Upper lobe of right lung (tissue), 1 donor: ENCODE measurements at regions not wholly inside any gene's neighbourhood (a gene's known extent, or its start where the extent isn't known, plus 50 kb on each side); places are given as distances from the start of the nearest gene placed in this dataset.

Source experiments
- ATAC-seq: fragments of 200-7000 bp; cut with Tn5 transposase; one replicate; pipeline ENCODE4 v1.9.1; 2020; ENCODE audit warnings: mild to moderate bottlenecking, moderate library complexity
- DNase-seq: peaks from one replicate; pipeline ENCODE4 v3.0.0-alpha.2; 2020
- H3K27ac ChIP-seq: fragments of 200-600 bp; one replicate; pipeline ENCODE4 v1.8.0; 2022
- H3K27me3 ChIP-seq: fragments of 200-600 bp; one replicate; pipeline ENCODE4 v1.8.0; 2022; ENCODE audit warnings: mild to moderate bottlenecking
- H3K36me3 ChIP-seq: fragments of 200-600 bp; one replicate; pipeline ENCODE4 v1.8.0; 2022
- H3K4me1 ChIP-seq: fragments of 200-600 bp; one replicate; pipeline ENCODE4 v1.8.0; 2022
- H3K4me3 ChIP-seq: fragments of 200-600 bp; one replicate; pipeline ENCODE4 v1.8.0; 2022; ENCODE audit warnings: mild to moderate bottlenecking
- H3K9me3 ChIP-seq: fragments of 200-600 bp; one replicate; pipeline ENCODE4 v1.8.0; 2022
- intact Hi-C: fragments of 100-400 bp; cut with DNase I; formaldehyde crosslinking; loops from one replicate; pipeline ENCODE4 v1.11.0; 2022
- TF ChIP-seq, protein P1 (sequence below): fragments of 200-600 bp; IDR thresholded peaks from one replicate; pipeline ENCODE4 v1.8.0; 2022; ENCODE audit warnings: antibody characterized with exemption
- donor health status: DM: no; HTN: yes; CAD: no; lungs with severe emphysema.

GRCh38 chr15:26075770-26076169 lies 212.6 kb upstream of the ATP10A start:
- H3K27ac ChIP-seq: no peak overlapping the region
- DNase-seq (no peak), ATAC-seq (no peak)
- TF ChIP-seq, protein P1, sequence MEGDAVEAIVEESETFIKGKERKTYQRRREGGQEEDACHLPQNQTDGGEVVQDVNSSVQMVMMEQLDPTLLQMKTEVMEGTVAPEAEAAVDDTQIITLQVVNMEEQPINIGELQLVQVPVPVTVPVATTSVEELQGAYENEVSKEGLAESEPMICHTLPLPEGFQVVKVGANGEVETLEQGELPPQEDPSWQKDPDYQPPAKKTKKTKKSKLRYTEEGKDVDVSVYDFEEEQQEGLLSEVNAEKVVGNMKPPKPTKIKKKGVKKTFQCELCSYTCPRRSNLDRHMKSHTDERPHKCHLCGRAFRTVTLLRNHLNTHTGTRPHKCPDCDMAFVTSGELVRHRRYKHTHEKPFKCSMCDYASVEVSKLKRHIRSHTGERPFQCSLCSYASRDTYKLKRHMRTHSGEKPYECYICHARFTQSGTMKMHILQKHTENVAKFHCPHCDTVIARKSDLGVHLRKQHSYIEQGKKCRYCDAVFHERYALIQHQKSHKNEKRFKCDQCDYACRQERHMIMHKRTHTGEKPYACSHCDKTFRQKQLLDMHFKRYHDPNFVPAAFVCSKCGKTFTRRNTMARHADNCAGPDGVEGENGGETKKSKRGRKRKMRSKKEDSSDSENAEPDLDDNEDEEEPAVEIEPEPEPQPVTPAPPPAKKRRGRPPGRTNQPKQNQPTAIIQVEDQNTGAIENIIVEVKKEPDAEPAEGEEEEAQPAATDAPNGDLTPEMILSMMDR: no peak
- no peaks in the 10 kb centered on the region for H3K9me3 ChIP-seq
- H3K4me3 ChIP-seq: no peak overlapping the region
- no peaks in the 10 kb centered on the region for H3K36me3 ChIP-seq
- intact Hi-C loops: no loop called here
- no peaks in the 10 kb centered on the region for H3K27me3 ChIP-seq
- H3K4me1 ChIP-seq: no peaks in the 10 kb centered on the region

- DNase-seq (no peak), ATAC-seq (no peak)
- Histone ChIP-seq H3K4me1 (no peaks in the 10 kb centered on the region), H3K4me3 (no peak overlapping the region), H3K27ac (no peak overlapping the region), H3K27me3 (no peaks in the 10 kb centered on the region), H3K9me3 (no peaks in the 10 kb centered on the region), H3K36me3 (no peaks in the 10 kb centered on the region)
- TF ChIP-seq, protein P1: no peak
- intact Hi-C loops: no loop called here
Measured at GRCh38 chr15:26073430-26074333, 210.6 kb upstream of the ATP10A start.

GRCh38 chr15:26070095-26070532 lies 207.0 kb upstream of the ATP10A start:
- no peaks in the 10 kb centered on the region for H3K4me1 ChIP-seq
- no peaks in the 10 kb centered on the region for H3K36me3 ChIP-seq
- no peak overlapping the region for H3K4me3 ChIP-seq
- no peaks in the 10 kb centered on the region for H3K27me3 ChIP-seq
- intact Hi-C loops: no loop called here
- ATAC-seq: no peak
- no peaks in the 10 kb centered on the region for H3K9me3 ChIP-seq
- DNase-seq: no peak
- TF ChIP-seq, protein P1: no peak
- H3K27ac ChIP-seq: no peak overlapping the region

GRCh38 chr15:26069231-26069641 lies 206.1 kb upstream of the ATP10A start:
- no peak for ATAC-seq
- no peak for DNase-seq
- H3K4me3 ChIP-seq: no peak overlapping the region
- H3K27ac ChIP-seq: no peak overlapping the region
- no peaks in the 10 kb centered on the region for H3K27me3 ChIP-seq
- no peaks in the 10 kb centered on the region for H3K4me1 ChIP-seq
- no peaks in the 10 kb centered on the region for H3K9me3 ChIP-seq
- intact Hi-C loops: no loop called here
- no peaks in the 10 kb centered on the region for H3K36me3 ChIP-seq
- TF ChIP-seq, protein P1: no peak

- Histone ChIP-seq H3K4me3 (no peak overlapping the region), H3K36me3 (no peaks in the 10 kb centered on the region), H3K4me1 (no peaks in the 10 kb centered on the region), H3K27me3 (no peaks in the 10 kb centered on the region), H3K27ac (no peak overlapping the region), H3K9me3 (no peaks in the 10 kb centered on the region)
- DNase-seq: no peak
- ATAC-seq: no peak
- intact Hi-C loops: no loop called here
- TF ChIP-seq, protein P1: no peak
Measured at GRCh38 chr15:26066896-26067295, 203.8 kb upstream of the ATP10A start.
